ENCODE measurements at regions not wholly inside any gene's neighbourhood (a gene's known extent, or its start where the extent isn't known, plus 50 kb on each side); places are given as distances from the start of the nearest gene placed in this dataset.

- DNase-seq (ENCODE audit: low spot score), result no peak
- no peak for TF ChIP-seq CTCF (IDR thresholded peaks at IDR 0.05; ENCODE audit: borderline replicate concordance, control extremely low read depth, extremely low read depth, insufficient read depth, missing control alignments)
- in situ Hi-C loops (cut with MboI; ENCODE audit: low sequenced_read_pairs, unreplicated experiment), result no loop called here
Measured at GRCh38 chr11:113604186-113604585, 101.9 kb downstream of the TMPRSS5 start.

GRCh38 chr11:113603277-113604059 is 102.6 kb downstream of the TMPRSS5 start:
- in situ Hi-C loops (cut with MboI; ENCODE audit: low sequenced_read_pairs, unreplicated experiment), result no loop called here
- no peak for TF ChIP-seq CTCF (IDR thresholded peaks at IDR 0.05; ENCODE audit: borderline replicate concordance, control extremely low read depth, extremely low read depth, insufficient read depth, missing control alignments)
- no peak for DNase-seq (ENCODE audit: low spot score)

- DNase-seq (ENCODE audit: low spot score), result no peak
- TF ChIP-seq CTCF (IDR thresholded peaks at IDR 0.05; ENCODE audit: borderline replicate concordance, control extremely low read depth, extremely low read depth, insufficient read depth, missing control alignments), result no peak
- in situ Hi-C loops (cut with MboI; ENCODE audit: low sequenced_read_pairs, unreplicated experiment), result no loop called here
Measured at GRCh38 chr11:113602483-113602882, 103.6 kb downstream of the TMPRSS5 start.

GRCh38 chr11:113596658-113597057 is 109.5 kb downstream of the TMPRSS5 start:
- no peak for TF ChIP-seq CTCF (IDR thresholded peaks at IDR 0.05; ENCODE audit: borderline replicate concordance, control extremely low read depth, extremely low read depth, insufficient read depth, missing control alignments)
- in situ Hi-C loops (cut with MboI; ENCODE audit: low sequenced_read_pairs, unreplicated experiment), result no loop called here

GRCh38 chr11:113595810-113596594 is 110.1 kb downstream of the TMPRSS5 start:
- DNase-seq (ENCODE audit: low spot score), result no peak
- in situ Hi-C loops (cut with MboI; ENCODE audit: low sequenced_read_pairs, unreplicated experiment), result no loop called here
- TF ChIP-seq CTCF (IDR thresholded peaks at IDR 0.05; ENCODE audit: borderline replicate concordance, control extremely low read depth, extremely low read depth, insufficient read depth, missing control alignments), result no peak

More at GRCh38 chr11:113596658-113597057, 109.5 kb downstream of the TMPRSS5 start:
- no peak for DNase-seq (ENCODE audit: low spot score)

- no peak for TF ChIP-seq CTCF (IDR thresholded peaks at IDR 0.05; ENCODE audit: borderline replicate concordance, control extremely low read depth, extremely low read depth, insufficient read depth, missing control alignments)
- DNase-seq (ENCODE audit: low spot score), result peak; percentile 40
- in situ Hi-C loops (cut with MboI; ENCODE audit: low sequenced_read_pairs, unreplicated experiment), result no loop called here
Measured at GRCh38 chr11:113593698-113594308, 112.3 kb downstream of the TMPRSS5 start.

All from GM13976 (cell line).